Stomach (tissue), 4 donors: ENCODE measurements at regions not wholly inside any gene's neighbourhood (a gene's known extent, or its start where the extent isn't known, plus 50 kb on each side); places are given as distances from the start of the nearest gene placed in this dataset.

Experiments used
- POLR2A ChIP-seq, 4 donors: fragments of 450-650 bp; IDR thresholded peaks; one replicate each; pipeline ENCODE4 v1.6.1; 2016; ENCODE audit warnings: antibody characterized with exemption in 4 of 4, control low read depth in 2 of 4, mild to moderate bottlenecking in 1 of 4, moderate library complexity in 1 of 4
- POLR2AphosphoS5 ChIP-seq, 3 donors: sonication (generic); formaldehyde crosslinking; IDR thresholded peaks; one replicate each; pipeline ENCODE4 v1.6.1; 2016; ENCODE audit warnings: antibody characterized with exemption in 3 of 3
- TF ChIP-seq, protein P1 (sequence below), 7 experiments: fragments of 450-650 bp in 4 of 7; fragments of 200-600 bp in 3 of 7; sonication (generic) in 3 of 7; IDR thresholded peaks; one replicate each; pipeline ENCODE4 v1.5.1; 2016 to 2019; ENCODE audit warnings: antibody characterized with exemption in 7 of 7, control low read depth in 2 of 7, mild to moderate bottlenecking in 1 of 7

DNA sequence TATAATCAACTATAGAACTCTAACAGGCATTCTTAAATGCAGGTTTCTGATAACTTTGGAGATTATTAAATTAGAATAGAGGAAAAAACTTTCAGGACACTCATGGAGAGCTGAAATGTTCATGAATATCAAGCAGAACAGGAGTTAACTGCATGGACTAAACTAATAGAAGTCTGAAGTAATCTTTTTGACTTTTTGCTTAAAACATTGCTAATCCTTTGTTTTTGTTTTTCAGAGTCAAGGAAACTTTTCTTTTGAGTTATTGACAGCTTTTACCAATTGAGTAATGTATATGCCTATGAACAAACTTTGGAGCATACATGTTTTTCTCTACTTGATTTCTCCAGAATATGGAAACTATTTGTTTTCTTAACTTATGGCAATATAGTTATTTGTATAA is 112.5 kb downstream of the EIF4E start:
- TF ChIP-seq POLR2A (IDR thresholded peaks at IDR 0.05), result no peak
- TF ChIP-seq, protein P1, sequence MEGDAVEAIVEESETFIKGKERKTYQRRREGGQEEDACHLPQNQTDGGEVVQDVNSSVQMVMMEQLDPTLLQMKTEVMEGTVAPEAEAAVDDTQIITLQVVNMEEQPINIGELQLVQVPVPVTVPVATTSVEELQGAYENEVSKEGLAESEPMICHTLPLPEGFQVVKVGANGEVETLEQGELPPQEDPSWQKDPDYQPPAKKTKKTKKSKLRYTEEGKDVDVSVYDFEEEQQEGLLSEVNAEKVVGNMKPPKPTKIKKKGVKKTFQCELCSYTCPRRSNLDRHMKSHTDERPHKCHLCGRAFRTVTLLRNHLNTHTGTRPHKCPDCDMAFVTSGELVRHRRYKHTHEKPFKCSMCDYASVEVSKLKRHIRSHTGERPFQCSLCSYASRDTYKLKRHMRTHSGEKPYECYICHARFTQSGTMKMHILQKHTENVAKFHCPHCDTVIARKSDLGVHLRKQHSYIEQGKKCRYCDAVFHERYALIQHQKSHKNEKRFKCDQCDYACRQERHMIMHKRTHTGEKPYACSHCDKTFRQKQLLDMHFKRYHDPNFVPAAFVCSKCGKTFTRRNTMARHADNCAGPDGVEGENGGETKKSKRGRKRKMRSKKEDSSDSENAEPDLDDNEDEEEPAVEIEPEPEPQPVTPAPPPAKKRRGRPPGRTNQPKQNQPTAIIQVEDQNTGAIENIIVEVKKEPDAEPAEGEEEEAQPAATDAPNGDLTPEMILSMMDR (IDR thresholded peaks at IDR 0.05), result no peak
- no peak for TF ChIP-seq POLR2AphosphoS5 (IDR thresholded peaks at IDR 0.05)
